HG02981 (cell line): ENCODE measurements at regions not wholly inside any gene's neighbourhood (a gene's known extent, or its start where the extent isn't known, plus 50 kb on each side); places are given as distances from the start of the nearest gene placed in this dataset.

Experiments used
- ATAC-seq: cut with Tn5 transposase; IDR thresholded peaks from one replicate; pipeline ENCODE4 v1.9.1; 2021; ENCODE audit warnings: mild to moderate bottlenecking, moderate library complexity; ENCODE audit not compliant: unreplicated experiment

DNA sequence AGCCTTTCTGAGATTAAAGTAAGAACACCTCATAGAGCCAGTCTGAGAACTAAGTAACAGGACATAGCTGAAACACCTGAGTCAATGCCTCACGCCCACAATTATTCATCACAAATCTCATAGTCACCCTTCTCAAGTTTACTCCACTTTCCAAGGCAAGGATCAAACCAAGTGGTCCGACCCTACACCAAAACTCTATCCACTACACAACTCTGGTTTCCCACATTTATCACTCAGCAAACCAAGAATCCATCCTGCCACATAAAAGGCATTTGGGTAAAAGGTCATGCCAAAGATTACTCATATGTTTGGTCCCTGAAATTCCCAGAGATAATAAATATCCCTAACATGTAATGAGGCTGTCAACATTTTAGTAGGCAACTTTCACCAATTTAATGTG is 144.1 kb downstream of the RPAP3 start:
- no peak for ATAC-seq

DNA sequence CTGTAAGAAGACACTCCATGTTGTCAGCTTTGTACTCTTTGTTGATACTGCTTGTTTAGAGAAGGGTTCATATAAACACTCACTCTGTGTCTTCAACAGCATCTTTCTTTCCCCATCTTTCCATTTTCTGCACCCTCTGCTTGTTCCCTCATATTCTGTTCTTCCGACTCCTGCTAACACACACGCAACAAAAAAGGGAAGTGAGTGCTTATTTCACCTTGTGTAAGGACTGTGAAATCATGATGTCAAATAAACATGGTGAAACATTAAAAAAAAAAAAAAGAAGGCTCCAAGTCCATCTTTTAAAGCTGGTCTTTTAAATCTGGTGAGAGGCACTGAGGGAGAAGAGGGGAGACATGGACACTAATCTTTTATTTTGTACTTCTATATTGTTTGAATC is 145.4 kb downstream of the RPAP3 start:
- no peak for ATAC-seq

DNA sequence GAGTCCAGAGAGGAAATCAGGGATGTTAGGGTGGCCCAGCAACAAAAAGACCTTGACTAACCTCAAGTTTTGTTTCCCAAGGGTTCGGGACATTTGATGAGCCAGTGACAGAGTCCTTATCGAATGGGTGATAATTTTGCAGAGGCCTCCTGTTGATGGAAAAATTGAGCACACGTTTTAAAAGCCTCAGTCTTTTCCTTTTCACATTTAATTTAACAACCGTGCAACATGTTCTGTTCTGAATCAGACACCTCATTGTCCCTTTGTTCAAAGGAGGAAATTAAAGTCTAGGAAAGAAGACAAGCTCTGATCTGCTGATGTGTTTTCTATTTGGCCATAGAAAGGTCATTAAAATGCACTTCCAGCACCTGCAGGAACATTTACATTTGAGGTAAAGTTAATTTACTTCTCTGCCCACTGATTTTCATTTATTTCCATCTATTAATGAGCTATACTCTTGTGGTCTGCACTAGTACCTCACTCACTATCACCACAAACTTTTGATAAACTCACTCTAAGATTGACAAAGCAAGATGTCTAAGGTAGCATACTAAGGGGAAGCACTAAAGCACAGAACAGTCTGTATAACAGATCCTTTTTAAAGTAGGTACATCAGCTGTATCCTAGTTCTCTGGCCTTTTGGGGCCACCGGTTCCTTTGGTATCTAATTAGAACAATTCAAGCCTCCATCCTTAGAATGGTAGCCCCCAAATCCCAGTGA is 147.0 kb downstream of the RPAP3 start:
- no peak for ATAC-seq

DNA sequence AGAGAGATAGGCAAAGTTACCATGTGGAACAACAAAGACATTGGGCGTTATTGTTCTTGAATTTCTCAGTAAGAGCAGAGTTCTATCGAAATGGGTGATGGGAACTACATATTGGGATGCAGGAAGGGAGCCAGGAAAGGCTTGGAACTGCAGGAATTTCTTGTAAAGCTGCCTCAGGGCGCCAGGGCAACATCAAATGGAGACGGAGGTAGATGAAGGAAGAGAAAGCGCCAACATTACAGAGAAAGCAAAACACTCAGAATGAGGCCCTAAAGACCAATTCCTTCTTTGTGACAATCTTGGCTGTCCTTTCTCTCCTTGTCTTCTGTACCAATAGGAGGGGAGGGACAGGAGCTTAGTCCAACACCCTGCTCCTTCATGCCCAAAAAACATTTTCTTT is 148.4 kb downstream of the RPAP3 start:
- no peak for ATAC-seq

DNA sequence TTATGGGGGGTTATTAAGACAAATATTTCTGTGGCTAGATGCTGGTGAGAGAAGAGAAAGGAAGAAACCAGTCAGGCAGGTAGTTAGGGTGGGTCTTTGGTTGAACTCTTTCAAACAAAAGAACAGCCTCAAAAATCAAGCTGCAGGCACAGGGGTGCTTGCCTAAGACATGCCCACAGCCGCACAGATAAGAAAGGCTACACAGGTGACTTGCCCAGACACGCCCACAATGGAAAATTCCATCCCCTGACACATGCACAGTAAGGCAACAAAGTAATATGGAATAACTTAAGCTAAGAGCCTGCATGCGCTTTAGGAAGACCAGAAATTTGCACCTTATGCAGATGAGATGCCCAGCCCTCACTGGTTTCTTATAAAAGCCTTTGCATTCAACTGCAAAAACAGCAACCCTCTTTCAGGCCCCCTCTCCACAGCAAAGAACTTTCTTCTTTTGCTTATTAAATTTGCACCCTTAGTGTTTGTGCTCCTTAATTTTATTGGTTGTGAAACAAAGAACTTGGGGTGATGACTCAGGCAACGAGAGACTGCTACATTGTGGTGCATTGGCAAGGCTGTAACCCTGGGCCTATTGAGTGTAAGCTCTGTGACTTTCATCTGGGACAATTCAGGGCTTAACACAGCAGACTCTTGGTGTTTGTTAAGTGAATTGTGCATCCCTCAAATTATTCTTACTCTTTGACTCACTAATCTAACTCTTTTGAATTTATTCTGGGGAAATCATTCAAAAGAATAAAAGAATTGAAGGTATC is 149.4 kb downstream of the RPAP3 start:
- ATAC-seq = no peak

DNA sequence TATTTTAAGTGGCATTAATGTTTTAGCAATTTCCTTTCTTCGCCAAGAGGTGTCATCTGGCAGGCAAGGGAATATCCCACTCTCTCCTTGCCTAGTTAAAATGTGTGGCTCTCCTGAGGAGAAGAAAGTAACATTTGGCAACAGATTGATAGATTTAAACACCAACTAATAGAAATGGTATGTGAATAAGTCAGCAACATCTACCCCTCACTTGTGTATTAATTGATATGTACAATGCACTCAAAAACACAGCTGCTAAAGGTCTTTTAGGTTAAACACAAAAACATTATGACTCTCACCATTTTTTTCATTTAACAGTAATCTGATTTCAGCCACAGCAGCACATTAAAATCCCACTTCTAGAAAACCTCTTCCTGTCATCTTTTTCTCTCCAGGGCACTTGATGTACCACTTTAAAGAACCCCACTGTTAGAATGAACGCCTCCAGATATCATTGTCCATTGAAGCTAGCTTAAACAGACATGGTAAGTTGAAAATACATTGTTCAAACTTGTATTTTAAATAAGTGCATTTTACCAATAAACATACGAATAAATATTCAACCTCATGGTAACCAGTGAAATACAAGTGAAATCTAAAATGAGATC is 151.7 kb downstream of the RPAP3 start:
- ATAC-seq = no peak

DNA sequence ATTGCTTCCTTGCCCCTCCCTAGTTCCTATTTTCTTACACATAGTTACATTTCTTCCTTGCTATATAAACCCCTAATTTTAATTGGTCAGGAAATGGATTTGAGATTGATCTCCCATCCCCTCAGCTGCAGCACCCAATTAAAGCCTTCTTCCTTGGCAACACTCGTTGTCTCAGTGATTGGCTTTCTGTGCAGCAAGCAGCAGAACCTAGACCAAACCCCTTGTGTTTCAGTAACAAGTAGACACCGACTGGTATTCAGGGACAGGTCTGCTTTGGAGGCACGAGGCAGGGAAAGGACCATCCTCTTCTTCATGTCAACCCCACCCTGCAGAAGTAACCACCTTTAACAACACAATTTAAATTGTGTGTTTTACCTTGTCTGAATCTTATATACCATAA is 152.6 kb downstream of the RPAP3 start:
- no peak for ATAC-seq

DNA sequence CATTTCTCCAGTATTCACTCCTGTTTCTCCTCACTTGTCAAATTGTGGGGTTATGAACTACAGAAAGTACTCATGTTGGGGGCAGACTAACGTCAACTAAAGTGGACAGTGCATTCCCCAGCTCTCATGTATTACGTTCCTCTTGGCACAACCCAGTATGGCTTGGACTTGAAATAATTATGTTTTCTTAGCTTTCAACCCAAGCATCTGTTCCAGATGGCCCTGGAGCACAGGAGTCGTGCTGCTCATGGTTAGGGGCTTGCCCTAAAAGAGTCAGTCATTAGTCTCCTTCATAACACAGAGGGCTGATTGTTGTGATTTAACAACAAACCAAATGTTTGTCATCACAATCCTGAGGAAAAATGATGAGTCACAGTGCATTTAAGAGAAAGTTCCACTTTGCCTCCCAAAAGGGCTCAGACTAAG is 154.4 kb downstream of the RPAP3 start:
- no peak for ATAC-seq

DNA sequence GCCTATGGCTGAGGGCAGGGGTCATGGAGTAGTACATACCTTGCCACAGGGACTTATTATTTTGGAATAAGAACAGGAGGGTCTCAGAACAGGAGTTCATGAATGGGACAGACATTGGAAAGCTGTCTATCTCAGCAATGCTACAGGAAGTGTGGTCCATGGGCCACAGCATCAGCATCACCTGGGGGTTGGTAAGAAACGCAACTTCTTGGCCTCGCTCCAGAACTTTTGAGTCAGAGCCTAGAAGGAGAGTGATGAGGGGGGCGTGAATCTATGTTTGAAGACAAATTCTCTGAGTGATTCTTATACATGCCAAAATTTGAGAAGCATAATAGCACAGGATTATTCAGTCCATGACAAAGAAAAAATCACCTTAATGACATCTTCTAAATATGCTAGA is 156.6 kb downstream of the RPAP3 start:
- no peak for ATAC-seq

DNA sequence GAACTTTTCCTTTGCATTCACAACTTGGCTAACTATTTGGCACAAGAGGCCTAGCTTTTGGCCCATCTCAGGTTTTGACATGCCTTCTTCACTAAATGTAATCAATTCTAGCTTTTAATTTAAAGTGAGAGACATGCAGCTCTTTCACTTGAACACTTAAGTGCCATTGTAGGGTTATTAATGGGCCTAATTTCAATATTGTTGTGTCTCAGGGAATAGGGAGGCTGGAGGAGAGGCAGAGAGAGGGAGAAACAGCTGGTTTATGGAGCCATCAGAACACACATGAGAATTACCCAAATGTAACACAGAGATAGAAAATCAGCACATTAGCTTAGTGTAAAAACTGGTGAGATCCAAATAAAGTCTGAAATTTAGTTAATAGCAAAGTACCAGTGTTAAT is 157.4 kb downstream of the RPAP3 start:
- ATAC-seq = no peak

DNA sequence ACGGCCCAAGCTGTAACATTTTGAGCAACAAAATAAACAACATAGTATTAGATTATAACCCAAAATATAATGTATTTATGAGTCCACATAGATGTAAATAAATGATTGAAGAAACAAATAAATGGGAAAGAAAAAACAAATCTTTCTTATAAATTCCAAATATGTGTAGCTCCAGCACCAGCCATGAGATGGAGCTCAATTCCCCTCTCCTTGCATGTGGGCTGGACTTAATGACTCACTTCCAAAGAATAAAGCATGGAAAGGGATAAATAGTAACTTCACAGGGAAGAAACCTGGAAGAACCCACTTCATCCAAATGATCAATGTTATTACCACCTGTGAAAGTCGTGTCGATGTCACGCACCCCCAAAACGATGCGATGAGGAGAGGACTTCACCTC is 158.8 kb downstream of the RPAP3 start:
- ATAC-seq = no peak

DNA sequence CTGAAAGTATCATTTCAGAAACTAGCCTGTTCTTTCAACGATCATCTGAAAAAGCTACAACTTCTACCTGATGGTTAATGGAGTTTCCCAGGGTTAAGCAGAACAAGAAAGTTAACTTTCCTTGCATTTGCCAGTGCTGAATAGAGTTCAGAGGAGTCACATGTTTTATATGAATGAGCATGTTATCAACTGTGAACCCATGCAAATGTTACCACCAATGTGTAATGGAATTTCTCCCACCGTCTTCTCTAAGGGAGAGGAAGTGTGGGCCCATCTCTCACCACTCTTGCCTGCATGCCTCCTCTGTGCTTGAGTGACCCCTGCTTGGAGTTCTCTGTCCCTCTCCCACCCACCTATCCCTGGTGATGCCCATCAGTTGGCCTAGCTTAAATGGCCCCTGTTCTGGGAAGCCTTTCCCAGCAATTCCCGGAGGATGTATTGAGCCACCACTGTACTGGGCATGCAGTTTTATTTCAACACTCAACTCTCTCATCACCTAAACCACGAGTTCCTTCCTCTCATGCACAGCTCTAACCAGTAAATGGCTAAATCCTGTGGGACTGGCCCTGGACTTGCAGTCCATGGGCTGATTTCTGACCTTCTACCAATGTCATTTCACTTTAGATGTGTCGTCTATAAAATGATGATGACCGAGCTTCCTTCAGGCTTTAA is 159.8 kb downstream of the RPAP3 start:
- no peak for ATAC-seq

DNA sequence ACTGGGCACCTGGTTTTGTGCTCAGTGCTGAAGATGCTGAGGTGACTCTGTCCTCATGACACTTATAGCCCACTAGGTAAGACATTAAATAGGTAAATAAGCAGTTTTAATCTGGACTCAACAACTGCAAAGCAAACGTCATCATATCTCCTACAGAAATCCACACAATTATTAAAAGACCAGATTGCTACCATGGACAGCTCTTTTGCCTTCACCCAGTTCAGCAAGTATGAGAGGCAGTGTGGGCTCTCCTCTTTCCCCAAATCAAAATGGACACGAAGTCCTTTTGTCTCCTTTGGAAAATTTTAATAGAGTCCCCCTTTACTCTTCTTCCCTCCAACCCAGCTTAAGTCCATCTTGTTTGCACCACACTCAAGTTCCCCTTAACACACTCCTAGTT is 171.1 kb downstream of the RPAP3 start:
- ATAC-seq = no peak

DNA sequence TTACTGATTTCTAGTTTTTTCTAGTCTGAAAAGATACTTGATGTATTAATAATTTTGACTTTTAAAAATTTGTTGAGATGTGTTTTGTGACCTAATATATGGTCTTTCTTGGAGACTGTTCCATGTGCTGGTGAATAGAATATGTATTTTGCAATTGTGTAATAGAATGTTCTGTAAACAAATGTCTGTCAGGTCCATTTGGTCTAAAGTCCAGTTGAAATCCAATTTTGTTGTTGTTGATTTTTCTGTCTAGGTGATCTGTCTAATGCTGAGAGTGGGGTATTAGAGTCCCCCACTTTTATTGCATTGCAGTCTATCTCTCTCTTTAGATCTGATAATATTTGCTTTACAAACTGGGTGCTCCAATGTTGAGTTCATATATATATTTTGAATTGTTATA is 175.8 kb downstream of the RPAP3 start:
- no peak for ATAC-seq

DNA sequence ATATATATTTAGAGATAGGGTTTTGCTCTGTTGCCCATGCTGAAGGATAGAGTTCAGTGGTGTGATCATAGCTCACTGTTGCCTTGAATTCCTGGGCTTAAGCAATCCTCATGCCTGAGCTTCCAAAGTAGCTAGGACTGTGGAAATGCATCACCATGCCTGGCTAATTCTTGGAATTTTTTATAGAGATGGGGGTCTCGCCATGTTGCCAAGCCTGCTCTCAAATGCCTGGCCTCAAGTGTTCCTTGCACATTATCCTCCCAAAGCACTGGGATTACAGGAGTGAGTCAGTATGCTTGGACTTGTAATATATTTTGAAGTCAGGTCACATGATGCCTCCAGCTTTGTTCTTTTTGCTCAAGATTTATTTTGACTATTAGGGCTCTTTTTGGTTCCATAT is 178.0 kb downstream of the RPAP3 start:
- ATAC-seq = no peak

DNA sequence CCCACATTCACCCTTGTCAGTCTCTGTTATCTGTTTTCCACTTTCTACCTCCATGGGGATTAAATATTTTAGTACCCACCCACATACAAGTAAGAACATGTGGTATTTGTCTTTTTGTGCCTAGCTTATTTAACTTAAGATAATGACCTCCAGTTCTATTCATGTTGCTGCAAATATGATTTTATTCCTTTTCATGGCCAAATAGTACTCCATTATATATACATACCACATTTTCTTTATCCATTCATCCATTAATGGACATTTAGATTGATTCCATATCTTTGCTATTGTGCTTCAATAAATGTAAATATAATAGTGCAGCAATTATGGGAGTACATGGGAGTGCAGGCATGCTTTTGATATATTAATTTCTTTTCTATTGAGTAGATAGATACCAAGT is 185.8 kb downstream of the RPAP3 start:
- no peak for ATAC-seq

DNA sequence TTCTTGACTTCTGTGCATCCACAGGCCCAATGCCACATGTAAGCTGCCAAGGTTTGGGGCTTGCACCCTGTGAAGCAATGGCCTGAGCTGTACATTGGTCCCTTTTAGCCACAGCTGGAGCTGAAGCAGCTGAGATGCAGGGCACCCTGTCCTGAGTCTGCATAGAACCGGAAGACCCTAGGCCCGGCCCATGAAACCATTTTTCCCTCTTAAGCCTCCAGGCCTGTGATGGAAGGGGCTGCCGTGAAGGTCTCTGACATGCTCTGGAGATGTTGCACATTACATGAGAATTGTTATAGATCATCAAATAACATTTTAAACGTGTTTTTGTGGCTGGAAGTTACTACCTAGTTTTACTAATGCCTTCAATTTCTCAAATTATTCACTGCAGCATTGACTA is 188.7 kb downstream of the RPAP3 start:
- ATAC-seq = no peak

DNA sequence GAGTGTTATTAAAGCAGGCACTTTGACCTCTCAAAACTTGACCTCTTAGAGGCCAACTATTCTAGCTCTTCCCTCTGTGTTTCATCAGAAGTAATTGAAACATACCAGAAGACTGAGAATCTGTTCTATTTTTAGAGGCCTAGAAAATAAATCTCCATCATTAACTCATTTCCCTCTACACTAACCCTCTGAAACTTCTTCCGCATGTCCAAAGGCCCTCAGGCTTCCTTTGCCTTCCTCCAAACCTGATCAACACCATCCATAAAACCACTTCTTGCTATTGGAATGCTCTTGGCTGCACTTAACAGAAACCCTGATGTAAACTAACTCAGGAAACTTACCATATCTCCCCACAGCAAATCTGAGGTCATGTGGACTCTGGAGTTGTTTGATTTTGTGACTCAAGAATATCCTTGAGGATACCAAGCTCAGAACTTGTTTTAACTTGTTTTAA is 196.4 kb downstream of the RPAP3 start:
- no peak for ATAC-seq

DNA sequence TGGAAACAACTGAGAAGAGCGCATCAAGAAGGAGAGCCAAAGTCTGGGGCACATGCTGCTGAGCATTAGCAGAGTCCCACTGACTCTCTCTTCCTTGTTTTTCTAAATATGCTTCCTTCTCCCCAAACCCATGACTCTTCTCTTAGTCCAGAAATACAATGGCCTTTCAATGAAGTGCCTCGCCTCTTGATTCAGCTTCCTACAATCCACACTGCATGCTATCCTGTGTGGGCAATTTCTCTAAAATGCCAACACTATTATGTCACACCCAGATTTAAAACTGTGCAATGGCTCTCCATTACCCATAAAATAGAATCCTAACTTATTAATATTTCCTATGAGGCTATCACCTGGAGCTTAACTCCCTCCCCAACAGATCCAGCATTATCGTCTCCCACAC is 198.6 kb downstream of the RPAP3 start:
- no peak for ATAC-seq

DNA sequence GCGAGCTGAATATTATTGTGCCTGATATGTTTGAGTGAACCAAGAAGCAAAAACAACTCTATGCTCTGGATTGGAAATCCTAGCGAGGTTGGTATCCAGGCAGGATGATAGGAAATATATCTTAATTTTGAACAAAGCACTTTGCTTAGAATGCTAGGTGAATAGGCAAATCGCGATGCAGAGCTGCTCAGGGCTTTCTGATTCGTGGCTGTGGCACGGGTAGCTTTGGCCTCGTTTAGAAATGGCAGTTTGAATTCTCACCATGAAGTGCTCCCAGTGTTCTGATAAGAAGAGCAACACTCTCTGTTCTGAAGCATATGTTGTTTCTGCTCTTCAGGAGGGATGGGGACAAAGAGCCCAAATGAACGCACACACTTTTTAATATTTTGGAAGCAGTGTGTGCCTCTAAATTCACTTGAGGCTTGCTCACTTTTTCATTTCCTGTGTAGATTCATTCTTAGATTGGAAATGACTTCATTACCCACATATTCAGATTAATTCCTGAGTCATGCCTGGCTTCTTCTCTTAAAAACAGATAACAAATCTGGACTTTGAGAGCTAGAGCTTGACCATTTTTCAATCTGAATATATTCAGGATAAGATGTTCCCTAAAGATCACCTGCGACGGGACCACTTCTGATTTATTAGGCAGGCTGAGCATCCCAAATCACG is 200.9 kb downstream of the RPAP3 start:
- ATAC-seq = no peak

DNA sequence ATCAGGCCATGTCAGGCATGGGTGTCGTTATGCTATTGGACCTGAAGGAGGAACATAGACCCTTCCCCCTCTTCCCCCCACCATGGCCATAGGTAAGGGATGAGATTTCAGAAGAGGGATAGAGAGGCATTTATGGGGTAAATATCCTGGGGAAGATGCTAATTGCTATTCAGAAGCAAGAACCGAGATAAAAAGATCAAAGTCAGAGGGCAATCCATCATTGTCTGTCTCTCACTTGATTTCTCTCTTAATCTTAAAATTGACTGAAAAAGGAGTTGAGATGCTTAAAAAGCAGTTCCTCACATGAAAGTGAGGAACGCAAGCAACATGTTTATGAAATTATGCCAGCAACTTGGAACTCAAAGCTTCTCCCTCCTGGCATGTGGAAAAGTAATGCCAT is 212.0 kb downstream of the RPAP3 start:
- no peak for ATAC-seq
